ENCODE measurements at regions not wholly inside any gene's neighbourhood (a gene's known extent, or its start where the extent isn't known, plus 50 kb on each side); places are given as distances from the start of the nearest gene placed in this dataset.

- peak; percentile 62 for DNase-seq
Measured at GRCh38 chr16:85395207-85395912, 217.8 kb upstream of the GSE1 start.

- no peak for DNase-seq
Measured at GRCh38 chr16:85395913-85396878, 216.9 kb upstream of the GSE1 start.

DNA sequence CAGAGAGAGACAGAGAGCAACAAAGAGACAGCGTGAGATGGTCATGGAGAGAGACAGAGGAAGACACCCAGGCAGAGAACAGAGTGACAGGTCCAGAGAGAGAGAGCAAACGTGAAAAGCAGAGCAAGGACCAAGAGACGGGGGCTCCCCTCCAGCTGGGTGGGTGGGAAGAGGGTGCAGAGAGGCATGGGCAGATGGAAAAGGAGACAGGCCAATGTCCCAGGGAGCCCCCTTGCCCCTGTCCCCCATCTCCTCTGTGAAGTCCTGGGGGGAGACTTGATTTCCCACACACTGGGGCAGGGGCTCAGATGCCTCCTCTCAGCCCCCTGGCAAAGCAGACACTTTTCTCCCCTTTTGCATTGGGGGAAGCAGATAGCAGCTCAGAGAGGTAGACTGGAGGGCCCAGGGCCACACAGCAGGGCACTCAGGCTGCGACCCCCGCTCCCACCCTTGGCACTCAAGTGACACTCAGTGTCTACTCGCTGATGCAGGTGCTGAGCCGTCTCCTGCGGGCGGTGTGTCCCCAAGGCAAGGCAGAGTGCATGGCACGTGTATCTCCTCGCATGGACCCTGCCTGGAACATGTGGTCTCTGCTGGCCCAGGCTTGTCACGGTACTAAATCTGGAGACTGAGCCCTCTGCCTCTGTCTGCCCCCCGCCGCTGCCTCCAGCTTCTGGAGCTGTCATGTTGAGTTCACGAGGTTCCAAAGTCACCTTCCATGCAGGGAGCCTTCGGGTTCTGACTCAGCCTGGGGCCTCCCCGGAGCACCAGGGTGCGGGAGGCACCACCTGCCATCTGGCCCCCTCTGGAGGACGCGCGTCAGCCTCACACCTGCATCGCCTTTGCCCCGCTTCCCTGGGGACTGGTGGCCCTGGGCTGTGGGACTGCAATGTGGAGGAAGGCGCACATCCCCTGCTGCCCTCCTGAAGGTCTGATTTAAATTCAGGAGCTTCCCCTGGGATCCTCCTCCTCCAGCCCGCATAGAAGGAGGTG is 215.9 kb upstream of the GSE1 start:
- peak; percentile 10 for DNase-seq

DNA sequence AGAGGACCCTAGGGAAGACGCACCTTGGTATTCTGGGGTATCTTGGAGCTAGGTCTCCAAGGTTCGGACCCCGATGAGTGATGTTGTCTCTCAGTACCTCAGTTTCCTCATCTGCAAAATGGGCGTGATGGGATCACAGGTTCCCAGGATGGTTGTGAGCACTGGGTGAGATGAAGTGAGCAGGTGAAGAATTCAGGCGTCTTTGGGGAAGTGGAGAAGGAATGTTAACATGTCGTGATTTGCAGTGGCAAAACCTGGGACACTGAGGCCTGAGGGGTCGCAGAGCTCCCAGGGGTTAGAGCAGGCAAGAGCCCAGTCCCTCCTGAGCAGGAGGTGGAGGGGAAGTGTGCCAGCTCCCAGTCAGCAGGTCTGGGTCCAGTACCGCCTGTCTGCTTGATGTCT is 215.1 kb upstream of the GSE1 start:
- no peak for DNase-seq

GRCh38 chr16:85398688-85399582 is 214.2 kb upstream of the GSE1 start:
- DNase-seq: no peak

DNA sequence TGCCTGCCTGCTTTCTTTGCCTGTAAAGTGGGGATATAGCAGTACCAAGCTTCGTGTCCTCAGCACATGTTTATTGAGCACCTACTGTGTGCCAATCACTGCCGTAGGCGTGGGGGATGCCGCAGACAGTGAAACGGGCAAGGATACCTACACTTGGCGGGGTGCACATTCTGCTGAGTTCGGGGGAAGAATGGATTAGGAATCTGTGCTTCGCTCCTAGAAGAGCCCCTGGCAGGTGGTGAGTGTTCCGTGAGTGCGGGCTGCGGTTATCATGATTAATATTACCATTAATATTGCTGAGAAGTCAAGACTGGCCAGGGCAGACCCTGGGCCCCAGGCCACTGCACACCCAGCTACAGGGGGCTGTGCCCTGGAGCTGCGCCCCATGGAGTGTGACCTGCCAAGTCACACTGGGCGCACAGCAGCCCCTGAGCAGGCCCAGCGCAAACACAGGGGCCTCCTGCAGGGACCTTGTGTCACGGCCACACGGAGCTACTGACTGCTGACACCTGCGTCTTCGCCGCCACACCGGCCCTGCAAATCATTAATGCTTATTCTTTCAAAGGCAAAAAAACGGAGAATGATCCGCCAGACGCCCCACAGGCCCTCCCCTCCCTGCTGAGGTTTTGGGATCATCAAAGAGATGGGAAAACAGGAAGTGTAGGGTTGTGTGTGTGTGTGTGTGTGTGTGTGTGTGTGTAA is 213.4 kb upstream of the GSE1 start:
- DNase-seq: no peak

DNA sequence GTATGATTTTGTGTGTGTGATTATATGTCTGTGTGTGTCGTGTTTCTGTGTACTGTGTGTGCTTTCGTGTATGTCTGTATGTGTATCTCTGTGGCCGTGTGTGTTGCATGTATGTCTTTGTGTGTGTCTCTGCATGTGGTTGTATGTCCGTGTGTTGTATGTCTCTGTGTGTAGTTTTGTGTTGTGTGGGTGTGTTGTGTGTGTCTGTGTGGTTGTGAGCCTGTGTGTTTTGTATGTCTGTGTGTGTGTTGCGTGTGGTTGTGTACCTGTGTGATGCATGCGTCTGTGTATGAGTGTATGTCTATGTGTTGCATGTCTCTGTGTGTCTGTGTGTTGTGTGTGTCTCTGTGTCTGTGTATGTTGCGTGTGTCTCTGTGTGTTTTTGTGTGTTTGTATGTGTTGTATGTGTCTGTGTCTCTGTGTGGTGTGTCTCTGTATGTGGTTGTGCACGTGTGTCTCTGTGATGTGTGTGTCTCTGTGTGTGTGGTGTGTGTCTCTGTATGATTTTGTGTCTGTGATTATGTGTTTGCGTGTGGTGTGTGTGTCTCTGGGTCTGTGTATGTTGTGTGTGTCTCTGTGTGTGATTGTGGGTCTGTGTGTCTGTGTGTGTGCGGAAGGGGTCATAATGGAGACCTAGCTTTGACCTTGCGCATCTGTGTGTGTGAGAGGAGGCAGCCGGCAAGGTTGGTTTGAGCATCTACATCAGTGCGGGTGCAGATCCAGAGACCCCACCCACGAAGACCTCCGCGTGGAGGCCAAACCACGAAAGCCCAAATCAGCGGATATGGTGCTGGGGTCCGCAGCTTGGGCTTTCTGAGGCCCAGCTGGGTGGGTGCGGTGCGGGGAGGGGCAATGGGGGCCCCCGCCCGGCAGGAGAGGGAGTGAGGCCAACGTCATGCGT is 212.6 kb upstream of the GSE1 start:
- no peak for DNase-seq

DNA sequence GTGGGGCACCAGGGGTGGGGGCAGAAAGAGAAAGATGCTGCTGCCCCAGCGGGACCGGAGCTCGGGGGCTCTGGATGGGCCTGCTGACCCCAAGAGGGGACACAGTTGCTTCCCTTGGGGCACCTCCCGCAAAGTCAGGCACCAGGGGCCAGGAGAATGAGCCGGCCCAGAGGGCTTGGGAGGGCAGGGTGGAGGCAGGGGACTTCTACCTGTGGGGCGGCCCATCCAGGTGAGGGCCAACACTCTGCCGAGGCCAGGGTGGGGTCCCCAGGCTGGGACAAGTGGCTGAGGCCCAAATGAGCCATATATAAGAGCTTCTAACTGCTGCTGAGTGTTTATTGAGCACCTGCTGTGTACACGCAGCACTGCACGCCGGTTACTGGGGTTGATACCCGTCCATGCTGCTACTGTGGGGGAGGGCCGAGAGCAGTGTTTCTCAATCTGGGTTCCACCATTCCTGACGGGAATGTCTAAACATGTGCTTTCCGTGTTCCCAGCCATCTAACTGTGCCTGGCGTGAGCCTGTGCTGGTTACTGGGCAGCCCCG is 211.7 kb upstream of the GSE1 start:
- DNase-seq: no peak

DNA sequence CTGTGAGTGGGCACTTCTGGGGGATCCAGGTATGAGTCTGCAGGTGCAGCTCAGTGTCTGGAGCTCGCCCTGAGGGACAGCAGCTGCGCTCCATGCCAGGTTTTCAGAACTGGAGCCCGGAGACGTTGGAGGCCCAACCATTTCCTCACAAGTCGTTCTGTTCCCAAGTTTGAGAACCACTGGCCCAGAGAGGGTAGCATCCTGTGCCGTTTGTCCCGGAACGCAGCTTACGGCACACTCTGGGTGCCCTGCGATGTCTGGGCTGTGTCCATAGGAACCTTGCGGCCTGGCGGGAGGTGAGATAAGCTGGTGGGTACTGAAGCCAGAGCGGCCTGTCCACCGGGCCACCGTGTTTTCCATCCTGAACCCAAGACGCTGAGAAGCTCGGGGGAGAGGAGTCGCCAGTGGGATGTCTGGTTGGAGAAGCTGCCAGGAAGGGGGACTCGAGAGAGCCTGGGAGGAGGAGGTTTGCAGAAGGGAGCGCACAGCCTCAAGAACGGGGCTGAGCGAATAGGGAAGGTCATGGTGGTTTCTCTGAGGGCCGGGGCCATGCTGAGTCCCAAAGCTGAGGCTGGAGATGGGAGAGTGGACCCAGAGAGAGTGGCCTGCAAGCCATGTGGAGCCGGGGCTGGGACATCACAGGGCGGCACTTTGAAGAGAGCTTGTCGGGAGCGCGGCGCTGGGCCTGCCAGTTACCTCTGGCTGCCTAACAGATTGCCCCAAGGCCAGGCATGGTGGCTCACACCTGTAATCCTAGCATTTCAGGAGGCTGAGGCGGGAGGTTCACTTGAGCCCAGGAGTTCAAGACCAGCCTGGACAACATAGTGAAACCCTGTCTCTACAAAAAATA is 211.0 kb upstream of the GSE1 start:
- no peak for DNase-seq

DNA sequence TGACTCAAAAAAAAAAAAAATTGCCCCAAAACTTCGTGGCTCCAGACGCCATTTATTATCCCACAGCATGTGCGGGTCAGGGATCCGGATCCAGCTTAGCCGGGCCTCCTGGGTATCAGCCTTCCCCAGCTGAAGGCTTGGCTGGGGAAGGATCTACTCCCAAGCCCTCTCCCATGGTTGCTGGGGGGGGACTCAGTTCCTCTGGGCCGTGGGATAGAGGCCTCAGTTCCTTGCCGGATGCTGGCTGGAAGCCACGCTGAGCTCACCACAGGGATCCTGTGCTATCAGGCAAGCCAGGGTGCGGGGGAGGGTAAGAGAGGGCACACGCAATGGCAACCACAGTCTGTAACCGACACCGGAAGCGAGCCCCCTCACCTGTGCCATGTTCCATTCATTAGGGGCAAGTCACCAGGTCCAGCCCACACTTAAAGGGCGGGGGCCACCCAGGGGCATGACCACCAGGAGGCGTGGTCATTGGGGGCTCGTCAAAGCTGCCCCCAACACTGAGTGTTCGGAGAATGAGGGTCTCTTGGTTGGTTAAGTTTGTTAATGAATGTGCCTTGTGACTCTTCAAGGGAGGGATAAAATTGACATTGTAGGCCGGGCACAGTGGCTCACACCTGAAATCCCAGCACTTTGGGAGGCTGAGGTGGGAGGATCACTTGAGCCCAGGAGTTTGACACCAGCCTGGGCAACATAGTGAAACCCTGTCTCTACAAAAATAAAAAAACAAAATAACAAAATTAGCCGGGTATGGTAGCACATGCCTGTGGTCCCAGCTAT is 210.0 kb upstream of the GSE1 start:
- DNase-seq: no peak

- DNase-seq: no peak
Measured at GRCh38 chr16:85403693-85404092, 209.4 kb upstream of the GSE1 start.

GRCh38 chr16:85412911-85413520 is 200.1 kb upstream of the GSE1 start:
- no peak for DNase-seq

GRCh38 chr16:85413691-85414663 is 199.1 kb upstream of the GSE1 start:
- no peak for DNase-seq

DNA sequence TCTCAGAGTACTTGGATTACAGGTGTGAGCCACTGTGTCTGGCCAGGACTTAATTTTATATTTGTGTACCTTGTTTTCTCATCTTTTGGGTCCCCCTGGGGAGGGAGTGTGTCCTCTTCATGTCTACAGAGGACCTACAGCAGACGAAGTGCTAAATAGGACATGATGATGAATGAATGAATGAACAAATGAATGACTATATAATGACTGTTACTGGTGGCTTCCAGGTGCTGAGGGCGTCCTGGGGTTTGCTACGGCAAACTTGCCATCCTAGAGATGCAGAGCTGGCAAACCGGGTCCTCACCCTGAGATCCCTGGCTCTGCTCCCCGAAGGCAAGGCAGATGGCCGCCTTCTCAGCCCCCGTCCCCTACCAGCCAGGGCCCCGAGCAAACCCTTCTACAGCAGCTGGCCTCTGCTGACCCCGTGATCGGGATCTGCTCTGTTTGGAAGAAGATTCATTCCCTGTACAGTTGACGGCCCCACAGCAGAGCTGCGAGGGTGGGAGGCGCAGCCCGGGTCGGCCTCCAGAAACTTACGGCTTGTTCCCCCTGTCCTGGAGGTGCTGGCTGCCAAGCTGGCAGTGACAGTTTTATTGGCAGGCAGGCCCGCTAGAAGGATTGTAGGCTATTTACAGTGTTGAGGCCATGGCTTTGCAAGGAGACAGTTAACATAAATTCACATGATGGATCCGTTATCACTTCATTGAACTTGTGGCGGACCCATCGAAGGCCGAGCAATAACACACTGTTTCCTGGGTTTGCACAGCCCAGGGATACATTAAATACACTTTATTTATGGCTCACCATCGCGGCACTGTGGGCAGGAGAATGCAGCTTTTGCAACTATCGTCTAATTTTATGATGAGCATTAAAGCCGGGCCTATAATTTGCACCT is 197.7 kb upstream of the GSE1 start:
- no peak for DNase-seq

Data from NCI-H526 treated with DMSO at 0.1 percent for 48 hours (cell line).